Fibroblast of mammary gland (primary cell): ENCODE measurements at regions not wholly inside any gene's neighbourhood (a gene's known extent, or its start where the extent isn't known, plus 50 kb on each side); places are given as distances from the start of the nearest gene placed in this dataset.

ENCODE experiments used
- DNase-seq: peaks from one replicate; pipeline ENCODE4 v3.0.0-alpha.2; 2010; ENCODE audit warnings: low read depth
- H3K4me3 ChIP-seq: 2 replicates; pipeline ENCODE4 v1.5.1; 2011; ENCODE audit warnings: low read depth, mild to moderate bottlenecking, low read length, moderate library complexity; ENCODE audit not compliant: control insufficient read depth
- TF ChIP-seq, protein P1 (sequence below): conservative IDR thresholded peaks from 2 replicates; pipeline ENCODE4 v1.5.1; 2011; ENCODE audit warnings: low read depth, low read length, inconsistent platforms; ENCODE audit not compliant: control insufficient read depth, insufficient read depth

DNA sequence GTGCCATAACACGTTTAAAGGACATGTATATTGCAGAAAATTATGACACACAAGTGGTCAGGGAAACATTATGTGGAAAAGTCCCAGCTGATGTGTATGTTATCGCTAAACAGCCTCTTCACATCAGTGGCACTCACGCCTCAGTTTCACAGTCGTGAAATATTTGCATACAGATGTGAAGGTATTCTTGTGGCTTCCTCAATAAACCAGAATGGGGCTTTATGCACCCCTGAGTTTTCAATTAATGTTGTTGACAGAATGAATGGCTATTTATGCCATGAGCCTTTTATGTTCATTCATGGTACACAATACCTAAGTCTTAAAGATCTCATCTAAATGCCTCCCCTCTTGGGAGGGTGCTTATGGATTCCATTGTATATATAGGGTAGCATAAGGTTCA, 202.1 kb upstream of the ADGRL2 start:
- H3K4me3 ChIP-seq: no peak overlapping the region
- no peak for DNase-seq
- TF ChIP-seq, protein P1, sequence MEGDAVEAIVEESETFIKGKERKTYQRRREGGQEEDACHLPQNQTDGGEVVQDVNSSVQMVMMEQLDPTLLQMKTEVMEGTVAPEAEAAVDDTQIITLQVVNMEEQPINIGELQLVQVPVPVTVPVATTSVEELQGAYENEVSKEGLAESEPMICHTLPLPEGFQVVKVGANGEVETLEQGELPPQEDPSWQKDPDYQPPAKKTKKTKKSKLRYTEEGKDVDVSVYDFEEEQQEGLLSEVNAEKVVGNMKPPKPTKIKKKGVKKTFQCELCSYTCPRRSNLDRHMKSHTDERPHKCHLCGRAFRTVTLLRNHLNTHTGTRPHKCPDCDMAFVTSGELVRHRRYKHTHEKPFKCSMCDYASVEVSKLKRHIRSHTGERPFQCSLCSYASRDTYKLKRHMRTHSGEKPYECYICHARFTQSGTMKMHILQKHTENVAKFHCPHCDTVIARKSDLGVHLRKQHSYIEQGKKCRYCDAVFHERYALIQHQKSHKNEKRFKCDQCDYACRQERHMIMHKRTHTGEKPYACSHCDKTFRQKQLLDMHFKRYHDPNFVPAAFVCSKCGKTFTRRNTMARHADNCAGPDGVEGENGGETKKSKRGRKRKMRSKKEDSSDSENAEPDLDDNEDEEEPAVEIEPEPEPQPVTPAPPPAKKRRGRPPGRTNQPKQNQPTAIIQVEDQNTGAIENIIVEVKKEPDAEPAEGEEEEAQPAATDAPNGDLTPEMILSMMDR: no peak

DNA sequence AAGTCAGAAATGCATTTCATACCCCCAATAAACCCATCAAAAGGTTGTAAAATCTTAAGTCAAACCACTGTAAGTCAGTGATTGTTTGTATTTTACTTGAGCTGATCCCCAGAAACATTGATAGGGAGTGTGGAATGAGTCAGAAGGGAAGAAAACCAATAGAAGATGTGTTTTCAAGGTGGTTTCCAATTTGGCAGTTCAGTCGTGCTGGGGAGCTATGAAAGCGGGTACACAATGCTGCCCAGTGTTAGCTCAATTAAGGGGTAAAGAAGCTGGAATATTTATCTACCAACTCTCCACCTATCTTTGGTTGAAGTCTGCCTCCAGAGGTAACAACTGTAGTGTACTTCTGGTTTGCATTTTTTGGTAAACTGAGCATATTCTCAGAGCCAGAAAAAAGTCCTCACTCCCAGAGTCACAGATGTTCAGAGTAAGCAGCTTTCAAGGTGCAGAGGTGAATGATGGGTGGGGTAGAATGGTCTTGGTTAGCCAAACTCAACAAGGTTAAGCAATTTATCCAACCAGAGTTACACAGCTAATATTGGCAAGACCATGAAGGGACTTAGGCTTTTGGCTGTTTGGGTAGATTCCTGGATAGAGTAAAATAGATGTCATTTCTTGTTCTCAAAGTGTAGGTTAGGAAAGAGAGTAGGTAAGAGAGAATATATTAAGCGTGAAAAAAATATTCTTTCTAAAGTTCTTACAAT, 202.9 kb upstream of the ADGRL2 start:
- TF ChIP-seq, protein P1: no peak
- H3K4me3 ChIP-seq: no peak overlapping the region
- no peak for DNase-seq

DNA sequence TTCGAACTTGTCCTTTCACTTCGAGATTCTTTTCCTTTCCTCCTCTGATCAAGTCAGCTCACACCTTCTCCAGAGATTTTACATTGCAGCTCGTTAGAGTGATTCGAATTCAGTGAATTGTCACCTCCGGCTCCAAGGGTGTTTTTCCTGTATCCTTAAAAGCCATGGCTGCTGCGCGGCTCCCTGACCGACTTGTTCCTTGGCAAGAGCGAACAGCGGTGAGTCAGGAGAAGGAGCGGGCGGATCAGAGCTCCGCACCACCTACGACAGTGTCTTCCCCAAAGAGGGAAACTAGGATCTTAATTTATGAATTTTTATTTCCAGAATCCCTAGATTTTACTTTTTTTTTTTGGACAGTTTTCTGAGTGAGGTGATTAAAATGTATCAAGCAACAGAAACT, 204.4 kb upstream of the ADGRL2 start:
- peak; percentile 71 for DNase-seq
- TF ChIP-seq, protein P1: no peak
- H3K4me3 ChIP-seq: no peak overlapping the region

DNA sequence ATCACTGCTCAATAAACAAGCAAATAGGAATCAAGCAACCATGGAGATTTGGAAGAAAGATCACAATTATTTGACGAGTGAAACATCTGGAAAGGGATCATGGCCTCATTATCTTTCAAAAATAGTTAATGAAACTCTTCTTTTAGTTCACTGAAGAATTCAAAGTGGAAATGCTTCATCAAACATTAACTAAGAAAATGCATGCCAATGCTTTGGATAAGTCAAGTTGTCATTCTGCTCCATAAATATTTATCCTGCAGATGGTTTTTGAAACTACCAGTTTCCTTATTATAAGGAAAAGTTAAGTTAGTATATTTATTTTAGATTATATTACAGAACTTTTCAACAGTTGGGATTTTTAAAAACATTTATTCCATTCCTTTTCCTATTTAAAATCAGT, 206.5 kb upstream of the ADGRL2 start:
- TF ChIP-seq, protein P1: no peak
- no peak for DNase-seq
- H3K4me3 ChIP-seq: no peak overlapping the region

DNA sequence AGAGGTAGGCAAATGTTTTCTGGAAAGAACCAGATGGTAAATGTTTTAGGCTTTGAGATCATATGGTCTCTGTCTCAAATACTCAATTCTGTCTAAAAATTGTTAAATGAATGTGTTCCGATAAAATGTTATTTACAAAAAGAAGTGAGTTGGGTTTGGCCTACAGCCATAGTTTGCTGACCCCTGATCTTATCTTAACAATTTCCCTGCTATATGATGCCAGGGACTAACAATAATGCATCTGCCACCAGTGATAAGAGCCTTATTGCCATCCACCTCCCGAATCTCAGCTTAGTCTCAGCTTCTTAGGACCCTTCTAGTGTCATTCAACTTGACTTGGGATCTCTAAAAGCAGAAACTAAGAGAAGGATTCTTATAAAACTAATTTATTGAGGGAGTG, 208.5 kb upstream of the ADGRL2 start:
- no peak overlapping the region for H3K4me3 ChIP-seq
- DNase-seq: no peak
- TF ChIP-seq, protein P1: no peak

DNA sequence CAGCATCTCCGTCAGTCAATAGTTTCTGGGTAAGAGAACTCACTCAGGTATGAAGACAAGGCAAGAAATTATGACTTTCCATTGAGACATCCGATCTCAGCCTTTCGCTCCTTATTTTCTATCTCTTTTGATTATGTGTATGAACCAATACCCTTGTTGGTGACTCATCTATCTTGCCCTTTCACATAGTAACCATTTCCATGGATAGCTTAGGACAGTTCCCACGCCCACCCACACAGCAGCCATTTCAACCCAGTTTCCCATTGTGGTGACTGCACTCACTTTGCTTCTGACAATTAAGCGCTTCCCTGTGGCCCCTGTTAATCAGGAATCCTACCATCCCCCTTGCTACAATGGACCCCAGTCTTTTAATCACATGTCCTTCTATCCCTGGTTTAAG, 210.6 kb upstream of the ADGRL2 start:
- DNase-seq: peak; percentile 73
- TF ChIP-seq, protein P1: no peak
- H3K4me3 ChIP-seq: no peak overlapping the region

DNA sequence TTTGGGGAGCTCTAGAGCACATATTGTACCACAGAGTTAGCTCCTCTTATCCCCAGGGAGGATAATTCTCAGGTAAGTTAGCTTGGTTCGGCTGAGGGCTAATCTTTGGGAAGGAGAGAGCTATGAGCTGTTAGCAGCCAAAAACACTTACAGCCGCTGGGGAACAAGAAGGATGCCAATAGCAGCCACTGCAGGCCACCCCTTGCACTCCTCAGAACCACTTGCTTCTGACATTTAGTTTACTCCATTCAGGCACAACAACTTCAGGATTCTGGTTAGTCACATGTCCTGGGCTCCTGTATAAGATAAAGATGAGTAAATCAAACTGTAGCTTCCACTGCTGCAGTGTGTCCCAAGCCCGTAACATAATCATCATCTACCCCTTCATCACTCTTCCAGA, 212.6 kb upstream of the ADGRL2 start:
- TF ChIP-seq, protein P1: no peak
- no peak overlapping the region for H3K4me3 ChIP-seq
- no peak for DNase-seq
